Fibroblast of gingiva (primary cell): ENCODE measurements at regions not wholly inside any gene's neighbourhood (a gene's known extent, or its start where the extent isn't known, plus 50 kb on each side); places are given as distances from the start of the nearest gene placed in this dataset.

Experiments
- DNase-seq: peaks from one replicate; pipeline ENCODE4 v3.0.0-alpha.2; 2011; ENCODE audit warnings: low read depth

GRCh38 chr9:91132576-91133073 is 229.1 kb downstream of the AUH start:
- no peak for DNase-seq

- DNase-seq = no peak
Measured at GRCh38 chr9:91134608-91135007, 227.1 kb downstream of the AUH start.

- DNase-seq = no peak
Measured at GRCh38 chr9:91137391-91137790, 224.3 kb downstream of the AUH start.

GRCh38 chr9:91138760-91139159 is 223.0 kb downstream of the AUH start:
- DNase-seq = no peak

GRCh38 chr9:91141407-91141965 is 220.2 kb downstream of the AUH start:
- no peak for DNase-seq

- DNase-seq = no peak
Measured at GRCh38 chr9:91143162-91143561, 218.6 kb downstream of the AUH start.

- no peak for DNase-seq
Measured at GRCh38 chr9:91143642-91144041, 218.1 kb downstream of the AUH start.

GRCh38 chr9:91144769-91145168 is 216.9 kb downstream of the AUH start:
- DNase-seq = peak; percentile 70

GRCh38 chr9:91145496-91145895 is 216.2 kb downstream of the AUH start:
- DNase-seq = no peak

GRCh38 chr9:91146391-91147019 is 215.2 kb downstream of the AUH start:
- no peak for DNase-seq

- DNase-seq = no peak
Measured at GRCh38 chr9:91147079-91147708, 214.5 kb downstream of the AUH start.

- DNase-seq = no peak
Measured at GRCh38 chr9:91148306-91148705, 213.4 kb downstream of the AUH start.

GRCh38 chr9:91150273-91150997 is 211.3 kb downstream of the AUH start:
- DNase-seq = no peak

- peak; percentile 90 for DNase-seq
Measured at GRCh38 chr9:91150998-91151717, 210.6 kb downstream of the AUH start.

GRCh38 chr9:91151718-91152095 is 210.0 kb downstream of the AUH start:
- no peak for DNase-seq

GRCh38 chr9:91154686-91155085 is 207.0 kb downstream of the AUH start:
- no peak for DNase-seq

- DNase-seq = no peak
Measured at GRCh38 chr9:91155181-91155580, 206.5 kb downstream of the AUH start.

GRCh38 chr9:91155746-91156376 is 205.9 kb downstream of the AUH start:
- no peak for DNase-seq

- no peak for DNase-seq
Measured at GRCh38 chr9:91156451-91157234, 205.1 kb downstream of the AUH start.

GRCh38 chr9:91157883-91158282 is 203.8 kb downstream of the AUH start:
- DNase-seq = no peak

- no peak for DNase-seq
Measured at GRCh38 chr9:91158286-91158685, 203.4 kb downstream of the AUH start.
